Bronchial epithelial cell (primary cell): ENCODE measurements at regions not wholly inside any gene's neighbourhood (a gene's known extent, or its start where the extent isn't known, plus 50 kb on each side); places are given as distances from the start of the nearest gene placed in this dataset.

Source experiments
- DNase-seq: peaks from one replicate; pipeline ENCODE4 v3.0.0-alpha.2; 2010; ENCODE audit warnings: low read depth
- FAIRE-seq: peaks from 2 replicates; lab custom pipeline; 2011; peaks lifted over from hg19 to GRCh38; lab: Jason Lieb, UNC
- H3K27me3 ChIP-seq: 2 replicates; pipeline ENCODE4 v1.5.1; 2011; ENCODE audit warnings: low read length; ENCODE audit not compliant: control insufficient read depth, insufficient read depth
- H3K36me3 ChIP-seq: 2 replicates; pipeline ENCODE4 v1.5.1; 2011; ENCODE audit warnings: low read length; ENCODE audit not compliant: control insufficient read depth, insufficient read depth
- H3K4me3 ChIP-seq: 2 replicates; pipeline ENCODE4 v1.5.1; 2011; ENCODE audit warnings: mild to moderate bottlenecking, low read depth, low read length, control low read depth
- TF ChIP-seq, protein P1 (sequence below): IDR thresholded peaks from 2 replicates; pipeline ENCODE4 v1.5.1; 2011; ENCODE audit warnings: mild to moderate bottlenecking, moderate library complexity, low read length, control low read depth, inconsistent platforms; ENCODE audit not compliant: insufficient read depth, severe bottlenecking

GRCh38 chr5:174482607-174483024 lies 241.8 kb upstream of the MSX2 start:
- H3K4me3 ChIP-seq: no peak overlapping the region
- TF ChIP-seq, protein P1, sequence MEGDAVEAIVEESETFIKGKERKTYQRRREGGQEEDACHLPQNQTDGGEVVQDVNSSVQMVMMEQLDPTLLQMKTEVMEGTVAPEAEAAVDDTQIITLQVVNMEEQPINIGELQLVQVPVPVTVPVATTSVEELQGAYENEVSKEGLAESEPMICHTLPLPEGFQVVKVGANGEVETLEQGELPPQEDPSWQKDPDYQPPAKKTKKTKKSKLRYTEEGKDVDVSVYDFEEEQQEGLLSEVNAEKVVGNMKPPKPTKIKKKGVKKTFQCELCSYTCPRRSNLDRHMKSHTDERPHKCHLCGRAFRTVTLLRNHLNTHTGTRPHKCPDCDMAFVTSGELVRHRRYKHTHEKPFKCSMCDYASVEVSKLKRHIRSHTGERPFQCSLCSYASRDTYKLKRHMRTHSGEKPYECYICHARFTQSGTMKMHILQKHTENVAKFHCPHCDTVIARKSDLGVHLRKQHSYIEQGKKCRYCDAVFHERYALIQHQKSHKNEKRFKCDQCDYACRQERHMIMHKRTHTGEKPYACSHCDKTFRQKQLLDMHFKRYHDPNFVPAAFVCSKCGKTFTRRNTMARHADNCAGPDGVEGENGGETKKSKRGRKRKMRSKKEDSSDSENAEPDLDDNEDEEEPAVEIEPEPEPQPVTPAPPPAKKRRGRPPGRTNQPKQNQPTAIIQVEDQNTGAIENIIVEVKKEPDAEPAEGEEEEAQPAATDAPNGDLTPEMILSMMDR: no peak
- H3K27me3 ChIP-seq: no peaks in the 10 kb centered on the region
- H3K36me3 ChIP-seq: no peaks in the 10 kb centered on the region
- FAIRE-seq (no peak), DNase-seq (no peak)

GRCh38 chr5:174483411-174483810 lies 241.0 kb upstream of the MSX2 start:
- TF ChIP-seq, protein P1: no peak
- Histone ChIP-seq H3K36me3 (no peaks in the 10 kb centered on the region), H3K27me3 (no peaks in the 10 kb centered on the region), H3K4me3 (no peak overlapping the region)
- DNase-seq (no peak), FAIRE-seq (no peak)

DNA sequence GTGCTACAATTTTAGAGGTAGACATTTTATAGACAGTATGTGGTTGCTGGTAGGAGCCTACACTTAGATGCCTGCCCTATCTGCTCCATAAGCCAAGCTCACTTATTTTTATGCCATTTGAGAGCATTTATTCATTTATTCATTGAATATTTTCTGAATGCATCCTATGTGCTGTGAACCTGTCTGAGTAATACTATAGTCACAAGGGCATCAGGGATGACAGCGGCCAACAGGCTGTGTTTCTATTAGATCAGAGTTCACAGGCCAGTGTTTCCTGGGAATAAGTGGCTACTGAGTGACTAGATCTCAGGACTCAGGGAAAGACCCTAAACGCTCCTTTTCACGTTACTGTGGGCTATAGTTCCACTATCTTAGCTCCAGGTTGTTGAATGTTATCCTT lies 235.2 kb upstream of the MSX2 start:
- Histone ChIP-seq H3K4me3 (no peak overlapping the region), H3K27me3 (no peaks in the 10 kb centered on the region), H3K36me3 (no peaks in the 10 kb centered on the region)
- FAIRE-seq (no peak), DNase-seq (no peak)
- TF ChIP-seq, protein P1: no peak

- H3K4me3 ChIP-seq: no peak overlapping the region
- H3K27me3 ChIP-seq: no peaks in the 10 kb centered on the region
- FAIRE-seq: no peak
- TF ChIP-seq, protein P1: no peak
- no peaks in the 10 kb centered on the region for H3K36me3 ChIP-seq
- no peak for DNase-seq
Measured at GRCh38 chr5:174489920-174490597, 234.3 kb upstream of the MSX2 start.

- no peak for FAIRE-seq
- no peak overlapping the region for H3K4me3 ChIP-seq
Measured at GRCh38 chr5:174490728-174491127, 233.7 kb upstream of the MSX2 start.

More at GRCh38 chr5:174490728-174491127, 233.7 kb upstream of the MSX2 start:
- H3K36me3 ChIP-seq: no peaks in the 10 kb centered on the region
- DNase-seq: no peak
- no peaks in the 10 kb centered on the region for H3K27me3 ChIP-seq
- TF ChIP-seq, protein P1: no peak
